WTC11 (cell line): ENCODE measurements at regions not wholly inside any gene's neighbourhood (a gene's known extent, or its start where the extent isn't known, plus 50 kb on each side); places are given as distances from the start of the nearest gene placed in this dataset.

Experiments used
- CTCF ChIP-seq: fragments of 200-600 bp; IDR thresholded peaks from 2 replicates; pipeline ENCODE4 v1.8.0; 2022; ENCODE audit warnings: antibody characterized with exemption
- IRF2 ChIP-seq: sonication (generic); formaldehyde crosslinking; IDR thresholded peaks from 2 replicates; pipeline ENCODE4 v1.8.0; 2022; ENCODE audit warnings: low read depth, missing genetic modification reagents, borderline replicate concordance
- NR2C2 ChIP-seq: sonication (generic); formaldehyde crosslinking; IDR thresholded peaks from 2 replicates; pipeline ENCODE4 v1.8.0; 2022; ENCODE audit warnings: mild to moderate bottlenecking, missing genetic modification reagents
- ZBTB43 ChIP-seq: sonication (generic); formaldehyde crosslinking; IDR thresholded peaks from 2 replicates; pipeline ENCODE4 v1.8.1; 2023; ENCODE audit warnings: mild to moderate bottlenecking, missing genetic modification reagents
- ZNF232 ChIP-seq: sonication (generic); formaldehyde crosslinking; IDR thresholded peaks from 2 replicates; pipeline ENCODE4 v1.8.0; 2022; ENCODE audit warnings: mild to moderate bottlenecking, missing genetic modification reagents

- no peak for TF ChIP-seq NR2C2 (CRISPR knock-in tag)
- no peak for TF ChIP-seq ZNF232 (CRISPR knock-in tag)
- no peak for TF ChIP-seq CTCF
- TF ChIP-seq ZBTB43 = no peak
- no peak for TF ChIP-seq IRF2
These were observed 211.7 kb upstream of the POGK start for GRCh38 chr1:166627558-166627957.
